ENCODE measurements at regions not wholly inside any gene's neighbourhood (a gene's known extent, or its start where the extent isn't known, plus 50 kb on each side); places are given as distances from the start of the nearest gene placed in this dataset.

- TF ChIP-seq EZH2 (IDR thresholded peaks at IDR 0.05; ENCODE audit: low read length, missing control alignments), result no peak
- no peak for TF ChIP-seq CTCF (conservative IDR thresholded peaks at IDR 0.05 in 1 of 2, IDR thresholded peaks at IDR 0.05 in 1 of 2; ENCODE audit: low read depth in 1 of 2, low read length in 2 of 2)
Measured at GRCh38 chr2:226678422-226678821, 121.2 kb downstream of the IRS1 start.
